Renal cortical epithelial cell (primary cell): ENCODE measurements at regions not wholly inside any gene's neighbourhood (a gene's known extent, or its start where the extent isn't known, plus 50 kb on each side); places are given as distances from the start of the nearest gene placed in this dataset.
"Not testable (repeated sequence)": the region's sequence is repeated elsewhere in the genome, so short reads cannot be mapped to it uniquely, and the experiment has no call there.

Experiments
- DNase-seq: peaks from one replicate; pipeline ENCODE4 v3.0.0-alpha.2; 2011; ENCODE audit warnings: low read depth

DNA sequence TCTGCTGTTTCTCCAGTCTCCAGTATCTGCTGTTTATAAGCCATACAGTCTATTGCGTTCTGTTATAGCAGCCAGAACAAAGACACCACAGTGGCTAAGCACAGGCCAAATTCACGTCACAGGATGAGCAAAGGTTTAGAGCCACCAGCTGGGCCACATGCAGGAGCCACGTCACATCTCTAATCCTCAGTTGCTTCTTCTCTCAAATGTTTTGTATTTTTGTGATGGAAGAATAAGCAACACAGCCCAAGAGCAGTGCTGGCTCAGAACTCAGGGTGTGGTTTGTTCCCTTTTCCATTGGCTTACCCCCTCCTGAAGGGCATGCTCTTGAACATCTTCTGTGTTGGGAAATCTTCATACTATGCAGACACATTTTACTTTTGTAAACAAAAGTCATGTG lies 309.4 kb upstream of the CDH5 start:
- DNase-seq: no peak

GRCh38 chr16:66054095-66054494 lies 312.4 kb upstream of the CDH5 start:
- no peak for DNase-seq

GRCh38 chr16:66052745-66053144 lies 313.7 kb upstream of the CDH5 start:
- DNase-seq: no peak

DNA sequence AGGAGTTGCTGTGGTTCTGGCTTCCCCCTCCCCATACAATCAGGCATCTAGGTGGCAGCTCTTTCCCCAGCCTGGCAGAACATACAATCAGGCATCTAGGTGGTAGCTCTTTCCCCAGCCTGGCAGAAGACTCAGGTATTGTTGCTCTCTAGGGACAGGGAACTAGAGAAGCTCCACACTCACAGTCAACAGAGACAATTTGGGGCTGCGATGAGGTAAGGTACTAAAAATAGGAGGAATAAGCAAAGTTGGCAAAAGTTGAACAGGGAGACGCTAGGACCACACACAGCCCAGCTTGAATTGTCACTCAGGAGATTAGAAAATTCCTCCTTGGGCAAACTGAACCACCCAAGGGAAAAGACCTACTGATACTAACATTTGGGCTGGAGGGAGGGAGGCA lies 315.5 kb upstream of the CDH5 start:
- no peak for DNase-seq

DNA sequence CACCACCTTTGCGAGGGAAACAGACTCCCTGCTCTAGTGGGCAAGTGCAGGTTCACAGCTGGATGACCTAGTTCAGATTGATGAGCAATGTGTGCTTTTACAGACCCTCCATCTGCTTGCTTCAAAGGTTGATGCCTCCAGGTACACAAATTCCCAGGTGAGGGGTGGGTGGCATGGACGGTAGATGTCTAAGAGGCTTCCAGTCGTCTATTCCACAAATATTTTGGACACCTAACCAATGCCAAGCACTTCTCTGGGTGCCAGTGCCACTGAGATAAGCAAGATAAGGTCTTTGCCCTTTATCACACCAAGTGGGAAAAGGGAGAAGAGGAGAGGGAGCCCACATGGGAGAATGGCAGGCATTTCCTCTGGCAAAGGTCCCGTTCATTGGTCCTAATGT lies 316.6 kb upstream of the CDH5 start:
- DNase-seq: no peak

- DNase-seq: no peak
Measured at GRCh38 chr16:66045626-66046025, 320.9 kb upstream of the CDH5 start.

DNA sequence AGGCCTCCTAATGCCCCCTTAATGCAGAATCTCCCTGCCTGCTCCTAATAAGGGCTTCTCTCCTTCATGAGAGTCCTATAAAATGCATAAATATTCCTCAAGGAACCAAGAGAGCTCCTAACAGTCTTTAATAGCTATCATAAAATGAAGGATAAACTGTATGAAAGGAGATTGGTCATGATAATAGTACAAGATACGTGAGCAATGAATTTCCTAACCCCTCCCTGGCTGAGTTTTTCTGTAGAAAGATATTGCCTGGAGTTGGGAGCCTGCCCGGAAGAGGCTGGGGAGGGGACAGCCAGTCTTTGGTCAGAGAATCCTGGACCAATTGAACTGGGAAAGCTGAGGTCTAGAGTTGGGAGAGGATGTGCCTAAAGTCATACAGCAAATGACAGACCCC lies 321.9 kb upstream of the CDH5 start:
- no peak for DNase-seq

- no peak for DNase-seq
Measured at GRCh38 chr16:66044089-66044488, 322.4 kb upstream of the CDH5 start.

DNA sequence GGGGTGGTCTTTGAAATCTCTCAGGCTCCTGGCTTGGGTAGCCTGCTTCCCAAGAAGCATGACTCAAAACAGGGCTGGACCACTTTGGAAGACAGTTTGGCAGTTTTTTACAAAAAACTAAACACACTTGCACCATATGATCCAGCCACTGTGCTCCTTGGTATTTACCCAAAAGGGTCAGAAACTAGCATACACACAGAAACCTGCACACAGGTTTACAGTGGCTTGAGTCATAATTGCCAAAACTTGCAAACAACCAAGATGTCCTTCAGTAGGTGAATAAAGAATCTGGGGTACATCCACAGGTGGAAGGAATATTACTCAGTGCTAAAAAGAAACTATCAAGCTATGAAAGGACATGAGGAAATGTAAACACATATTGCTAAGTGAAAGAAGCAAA lies 323.2 kb upstream of the CDH5 start:
- DNase-seq: no peak

DNA sequence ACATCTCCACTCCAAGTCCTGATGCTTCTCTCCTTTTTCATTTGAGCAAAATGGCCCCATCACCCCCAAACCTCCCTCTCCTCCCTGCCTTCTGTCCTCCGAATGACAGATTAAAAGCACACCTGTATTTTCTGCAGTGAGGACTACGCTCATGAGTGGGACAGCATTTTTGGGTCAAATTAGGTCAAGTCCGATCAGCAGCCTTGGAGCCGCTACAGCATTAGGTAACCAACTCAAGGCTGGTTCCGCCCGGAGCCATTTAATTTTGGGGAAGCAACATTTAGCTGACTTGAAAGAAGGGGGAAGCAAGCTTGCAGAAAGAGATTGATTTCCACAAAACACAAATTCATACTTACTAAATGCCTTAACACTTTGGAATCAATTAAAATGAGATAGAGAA lies 324.1 kb upstream of the CDH5 start:
- DNase-seq: no peak

GRCh38 chr16:66041907-66042306 lies 324.6 kb upstream of the CDH5 start:
- DNase-seq: no peak

- no peak for DNase-seq
Measured at GRCh38 chr16:66039793-66040192, 326.7 kb upstream of the CDH5 start.

DNA sequence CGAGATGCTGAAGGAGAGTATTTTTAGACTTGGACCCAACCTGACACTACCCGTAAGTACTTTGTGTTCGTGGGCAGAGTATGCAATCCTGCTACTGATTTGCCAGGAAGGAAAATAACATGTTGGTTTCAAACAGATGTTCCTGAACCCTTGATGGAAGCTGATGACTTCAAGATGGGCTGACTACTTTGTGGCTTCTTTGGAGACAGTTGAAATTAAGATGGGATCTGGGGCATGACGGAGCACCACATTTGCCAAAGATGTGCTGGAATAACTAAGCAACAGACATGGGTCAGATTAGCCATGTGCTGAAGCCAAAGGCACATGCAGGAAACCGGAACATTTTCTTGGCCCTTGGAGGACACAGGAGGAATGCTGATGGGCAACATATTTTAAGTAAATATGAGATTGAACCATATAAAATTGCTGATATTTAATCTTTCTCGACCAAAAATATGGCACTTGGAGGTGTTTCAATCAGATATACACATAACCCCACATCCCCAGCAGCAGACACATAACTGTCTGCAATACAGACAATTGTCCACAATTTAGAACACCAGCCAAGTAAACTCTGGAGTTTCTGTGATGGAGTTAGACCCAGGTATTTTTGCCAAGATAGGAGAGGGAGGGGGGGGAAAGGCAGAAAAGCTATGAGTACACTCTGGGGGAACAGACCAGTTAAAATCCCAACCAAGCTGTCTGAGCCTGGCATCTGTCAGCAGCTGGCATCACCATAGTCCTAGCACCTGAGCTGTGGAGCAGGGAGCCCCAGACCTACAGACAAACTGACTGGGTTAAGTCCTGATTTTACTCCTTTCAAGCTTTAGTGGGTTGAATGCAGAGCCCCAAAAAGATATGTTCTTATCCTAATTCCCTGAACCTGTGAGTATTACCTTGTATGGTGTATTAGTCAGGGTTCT lies 329.4 kb upstream of the CDH5 start:
- no peak for DNase-seq

- no peak for DNase-seq
Measured at GRCh38 chr16:66036184-66036583, 330.3 kb upstream of the CDH5 start.

GRCh38 chr16:66035096-66035495 lies 331.4 kb upstream of the CDH5 start:
- no peak for DNase-seq

DNA sequence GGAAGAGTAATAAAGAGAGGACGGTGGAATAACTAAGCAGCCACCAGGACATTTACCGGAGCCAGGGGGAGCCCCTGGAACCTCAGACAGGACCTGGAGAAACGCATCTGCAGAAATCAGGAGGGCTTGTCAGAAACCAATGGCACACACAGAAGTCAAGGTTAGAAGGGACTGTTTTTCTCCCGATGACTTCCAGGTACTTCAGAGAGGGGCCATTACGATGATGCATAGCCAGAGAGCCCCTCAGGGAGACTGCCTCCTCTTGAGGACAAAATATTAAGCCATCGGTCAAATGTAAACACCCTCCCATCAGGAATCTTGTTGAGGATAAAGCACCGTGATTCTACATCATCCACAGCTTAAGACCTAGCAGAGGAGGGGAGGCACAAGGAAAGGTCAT lies 333.6 kb upstream of the CDH5 start:
- no peak for DNase-seq

DNA sequence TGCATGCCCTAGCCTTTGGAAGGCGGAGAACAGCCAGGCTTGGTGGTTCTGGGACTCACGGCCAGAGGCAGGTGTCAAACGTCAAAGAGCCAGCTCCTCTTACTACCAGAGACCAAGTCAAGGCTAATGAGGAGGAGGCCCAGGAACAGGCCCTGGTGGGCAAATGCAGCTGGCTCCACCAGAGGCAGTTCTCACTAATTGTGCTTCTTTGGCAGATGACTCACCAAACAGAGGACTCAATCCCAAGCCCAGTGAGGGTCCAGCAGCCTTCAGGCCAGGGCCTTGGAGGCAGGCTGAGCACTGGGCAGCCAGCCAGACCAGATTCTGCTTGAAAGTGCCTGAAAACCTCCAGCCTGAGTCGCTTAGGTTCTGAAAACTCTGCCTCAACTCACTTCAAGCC lies 336.5 kb upstream of the CDH5 start:
- no peak for DNase-seq

- DNase-seq: no peak
Measured at GRCh38 chr16:66028510-66029216, 337.8 kb upstream of the CDH5 start.

- no peak for DNase-seq
Measured at GRCh38 chr16:66026787-66027330, 339.6 kb upstream of the CDH5 start.

DNA sequence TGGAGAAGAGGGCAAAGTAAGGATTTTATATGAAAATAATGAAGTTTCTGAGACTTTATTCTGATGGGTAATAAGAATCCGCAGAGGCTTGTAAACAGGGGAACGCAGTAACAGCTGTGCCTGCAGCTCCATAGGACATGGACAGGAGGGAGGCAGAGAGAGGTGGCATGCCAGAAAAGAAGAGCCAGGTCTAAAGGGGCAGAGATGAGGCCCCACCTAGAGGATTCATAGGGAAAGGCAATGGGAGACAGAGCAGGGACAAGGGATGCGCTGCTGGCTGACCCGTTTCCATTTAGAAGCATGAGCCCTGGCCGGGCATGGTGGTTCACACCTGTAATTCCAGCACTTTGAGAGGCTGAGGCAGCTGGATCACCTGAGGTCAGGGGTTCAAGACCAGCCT lies 340.3 kb upstream of the CDH5 start:
- DNase-seq: no peak

DNA sequence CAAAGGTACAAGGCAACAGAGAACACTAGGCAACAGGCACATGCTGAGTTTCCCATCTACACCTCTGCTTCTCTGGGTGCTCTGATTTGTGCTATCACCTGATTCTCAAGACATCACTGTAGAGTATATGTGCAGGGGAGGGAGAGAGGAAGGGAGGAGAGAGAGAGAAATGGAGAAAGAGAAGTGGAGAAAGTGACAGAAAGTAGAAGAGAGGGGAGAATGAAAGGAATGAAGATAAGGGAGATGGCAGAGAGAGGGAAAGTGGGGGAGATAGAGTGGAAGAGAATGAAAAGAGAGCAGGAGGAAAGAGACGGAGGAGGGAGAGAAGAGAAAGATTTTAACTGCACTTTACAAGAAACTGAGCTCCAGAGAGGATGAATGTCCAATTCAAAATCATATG lies 340.7 kb upstream of the CDH5 start:
- no peak for DNase-seq

- not testable (repeated sequence) for DNase-seq
Measured at GRCh38 chr16:66024567-66024966, 341.9 kb upstream of the CDH5 start.

DNA sequence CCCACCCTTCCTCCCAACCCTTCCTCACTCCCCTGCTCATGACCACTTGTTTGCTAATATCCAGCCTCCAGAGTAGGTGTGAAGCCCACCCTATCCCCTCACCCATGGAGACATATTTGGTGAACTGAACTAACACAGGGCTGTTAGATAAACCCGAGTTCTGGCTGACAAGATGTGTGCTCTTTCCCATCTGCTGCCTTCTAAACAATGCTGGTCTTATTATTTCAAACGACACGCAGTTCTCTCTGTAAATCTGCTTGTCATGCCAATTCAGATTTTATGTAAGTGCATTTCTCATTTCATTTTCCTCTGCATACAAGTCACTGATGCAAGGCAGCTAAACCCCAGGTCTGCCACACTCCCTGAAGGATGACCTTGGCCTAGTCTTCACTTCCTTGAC lies 343.0 kb upstream of the CDH5 start:
- no peak for DNase-seq
